B cell (primary cell): ENCODE measurements at regions not wholly inside any gene's neighbourhood (a gene's known extent, or its start where the extent isn't known, plus 50 kb on each side); places are given as distances from the start of the nearest gene placed in this dataset.

Source experiments
- EZH2 ChIP-seq: IDR thresholded peaks from 2 replicates; pipeline ENCODE4 v1.6.1; 2012; ENCODE audit warnings: borderline replicate concordance, low read depth, mild to moderate bottlenecking, moderate library complexity, low read length; ENCODE audit not compliant: insufficient read depth, poor library complexity, severe bottlenecking
- TF ChIP-seq, protein P1 (sequence below): fragments of 200-600 bp; IDR thresholded peaks from one replicate; pipeline ENCODE4 v1.8.0; 2022; ENCODE audit warnings: antibody characterized with exemption, mild to moderate bottlenecking

DNA sequence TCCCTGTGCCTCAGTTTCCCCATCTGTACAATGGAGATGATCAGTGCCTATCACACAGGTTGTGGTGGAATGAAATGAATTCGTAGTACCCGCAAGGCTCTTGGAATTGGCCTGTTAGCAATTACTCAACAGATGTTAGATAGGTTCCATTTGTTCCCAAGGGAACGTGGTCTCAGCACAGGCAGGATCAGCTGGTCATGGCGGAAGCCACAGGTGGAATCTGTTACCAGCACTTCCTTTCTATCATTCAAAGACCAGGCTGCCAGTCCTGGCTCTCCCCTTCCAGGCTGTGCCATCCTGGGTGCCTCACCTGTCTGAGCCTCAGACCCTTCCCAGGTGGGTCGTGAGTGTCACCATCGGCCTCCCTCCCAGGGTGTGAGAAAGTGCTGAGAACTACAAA, 61.5 kb downstream of the FBXO2 start:
- no peak for TF ChIP-seq EZH2
- TF ChIP-seq, protein P1, sequence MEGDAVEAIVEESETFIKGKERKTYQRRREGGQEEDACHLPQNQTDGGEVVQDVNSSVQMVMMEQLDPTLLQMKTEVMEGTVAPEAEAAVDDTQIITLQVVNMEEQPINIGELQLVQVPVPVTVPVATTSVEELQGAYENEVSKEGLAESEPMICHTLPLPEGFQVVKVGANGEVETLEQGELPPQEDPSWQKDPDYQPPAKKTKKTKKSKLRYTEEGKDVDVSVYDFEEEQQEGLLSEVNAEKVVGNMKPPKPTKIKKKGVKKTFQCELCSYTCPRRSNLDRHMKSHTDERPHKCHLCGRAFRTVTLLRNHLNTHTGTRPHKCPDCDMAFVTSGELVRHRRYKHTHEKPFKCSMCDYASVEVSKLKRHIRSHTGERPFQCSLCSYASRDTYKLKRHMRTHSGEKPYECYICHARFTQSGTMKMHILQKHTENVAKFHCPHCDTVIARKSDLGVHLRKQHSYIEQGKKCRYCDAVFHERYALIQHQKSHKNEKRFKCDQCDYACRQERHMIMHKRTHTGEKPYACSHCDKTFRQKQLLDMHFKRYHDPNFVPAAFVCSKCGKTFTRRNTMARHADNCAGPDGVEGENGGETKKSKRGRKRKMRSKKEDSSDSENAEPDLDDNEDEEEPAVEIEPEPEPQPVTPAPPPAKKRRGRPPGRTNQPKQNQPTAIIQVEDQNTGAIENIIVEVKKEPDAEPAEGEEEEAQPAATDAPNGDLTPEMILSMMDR = no peak
